GM19240 (cell line): ENCODE measurements at regions not wholly inside any gene's neighbourhood (a gene's known extent, or its start where the extent isn't known, plus 50 kb on each side); places are given as distances from the start of the nearest gene placed in this dataset.
"Not testable (repeated sequence)": the region's sequence is repeated elsewhere in the genome, so short reads cannot be mapped to it uniquely, and the experiment has no call there.

Experiments
- DNase-seq: peaks from one replicate; pipeline ENCODE4 v3.0.0; 2011; ENCODE audit warnings: low spot score; ENCODE audit not compliant: insufficient read length

DNA sequence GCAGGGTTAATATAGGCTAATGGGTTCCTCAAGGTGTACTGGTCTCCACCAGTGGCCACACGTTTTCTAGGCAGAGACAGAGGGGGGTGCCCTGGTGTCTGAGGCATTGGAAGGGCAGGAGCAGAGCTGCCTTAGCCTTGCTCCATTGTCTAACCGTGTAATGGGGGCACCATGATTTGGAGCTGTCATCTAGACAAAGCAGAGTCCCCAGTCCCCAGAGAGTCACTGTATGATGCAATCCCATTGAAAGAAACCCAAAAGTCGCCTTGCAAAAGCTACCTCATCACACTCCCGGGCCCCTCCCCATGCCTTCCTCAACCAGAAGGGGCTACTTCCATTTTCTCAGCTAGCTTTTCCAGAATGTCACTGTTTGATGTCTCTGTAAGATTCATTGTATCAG, 487.1 kb downstream of the AACS start:
- no peak for DNase-seq

DNA sequence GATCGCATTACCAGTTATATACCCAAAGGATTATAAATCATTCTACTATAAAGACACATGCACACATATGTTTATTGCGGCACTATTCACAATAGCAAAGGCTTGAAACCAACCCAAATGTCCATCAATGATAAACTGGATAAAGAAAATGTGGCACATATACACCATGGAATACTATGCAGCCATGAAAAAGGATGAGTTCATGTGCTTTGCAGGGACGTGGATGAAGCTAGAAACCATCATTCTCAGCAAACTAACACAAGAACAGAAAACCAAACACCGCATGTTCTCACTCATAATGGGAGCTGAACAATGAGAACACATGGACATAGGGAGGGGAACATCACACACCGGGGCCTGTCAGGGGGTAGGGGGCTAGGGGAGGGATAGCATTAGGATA, 495.8 kb downstream of the AACS start:
- not testable (repeated sequence) for DNase-seq

DNA sequence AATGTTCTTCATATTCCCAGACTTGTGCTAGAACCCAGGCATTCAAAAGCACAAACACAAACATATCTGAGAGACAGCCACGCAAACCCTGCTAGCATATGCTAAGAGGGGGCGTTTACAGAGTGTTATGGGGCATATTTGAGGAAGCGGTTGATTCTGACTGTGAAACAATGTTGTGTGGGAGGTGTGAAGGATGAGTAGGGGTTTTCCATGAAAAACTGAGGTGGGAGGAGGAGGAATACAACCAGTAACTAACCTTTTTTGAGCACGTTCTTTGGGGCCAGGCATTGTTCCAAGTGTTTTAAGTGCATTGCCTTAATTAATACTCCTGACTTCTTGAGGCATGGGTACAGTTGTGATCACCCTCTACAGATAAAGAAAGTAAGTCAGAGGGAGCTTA, 499.5 kb downstream of the AACS start:
- no peak for DNase-seq

DNA sequence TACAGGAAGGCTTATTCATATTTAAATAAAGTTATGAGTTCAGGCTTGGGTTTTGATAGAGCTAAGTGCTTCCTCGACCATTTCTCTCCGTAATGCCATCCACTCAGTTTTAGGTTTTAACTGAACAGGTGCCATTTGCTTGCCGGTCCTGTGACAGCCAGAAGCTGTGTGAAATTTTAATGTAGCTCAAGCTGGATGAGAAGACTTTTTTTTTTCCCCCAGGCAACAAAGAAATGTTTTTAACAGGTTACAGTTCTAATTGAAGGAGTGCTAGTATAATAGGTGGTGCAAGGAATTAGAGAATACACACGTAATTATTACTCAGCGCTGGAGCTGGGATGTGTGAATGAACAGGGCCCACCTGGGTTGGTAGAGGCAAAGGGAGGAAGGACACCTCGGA, 502.3 kb downstream of the AACS start:
- no peak for DNase-seq

DNA sequence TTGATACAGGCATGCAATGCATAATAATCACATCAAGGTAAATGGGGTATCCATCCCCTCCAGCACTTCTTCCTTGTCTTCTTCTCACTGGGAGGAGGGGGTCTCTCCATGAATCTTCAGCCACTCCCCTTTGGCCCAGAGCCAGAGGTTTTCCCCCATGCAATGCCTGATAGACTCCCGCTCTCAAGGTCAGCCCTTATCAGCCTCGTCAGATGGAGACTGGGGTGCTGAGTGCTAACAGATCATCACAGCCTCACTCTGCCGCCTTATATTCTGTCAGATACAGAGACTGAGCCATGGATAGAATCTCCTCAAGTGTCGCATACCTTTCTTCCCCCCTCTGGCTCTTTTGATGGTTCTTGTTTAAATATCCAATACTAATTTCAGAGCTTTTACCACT, 503.1 kb downstream of the AACS start:
- DNase-seq: no peak

DNA sequence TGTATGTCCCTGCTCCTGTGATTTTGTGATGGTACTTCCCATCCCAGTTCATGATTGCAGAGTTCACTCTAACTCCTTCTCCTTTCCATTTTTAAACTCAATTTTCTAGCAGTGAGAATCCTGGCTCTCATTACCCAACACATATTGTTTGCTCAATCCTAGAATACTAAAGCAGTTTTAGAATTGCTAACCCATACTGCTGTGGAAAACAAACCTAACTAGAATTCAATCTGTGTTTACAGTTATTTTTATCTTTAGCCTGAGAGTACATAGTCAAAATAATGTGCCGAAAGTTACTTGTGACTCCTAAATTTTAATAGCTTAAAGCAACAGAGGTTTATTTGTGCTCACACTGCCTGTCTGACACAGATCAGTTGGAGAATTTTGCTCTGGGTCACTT, 508.0 kb downstream of the AACS start:
- no peak for DNase-seq

DNA sequence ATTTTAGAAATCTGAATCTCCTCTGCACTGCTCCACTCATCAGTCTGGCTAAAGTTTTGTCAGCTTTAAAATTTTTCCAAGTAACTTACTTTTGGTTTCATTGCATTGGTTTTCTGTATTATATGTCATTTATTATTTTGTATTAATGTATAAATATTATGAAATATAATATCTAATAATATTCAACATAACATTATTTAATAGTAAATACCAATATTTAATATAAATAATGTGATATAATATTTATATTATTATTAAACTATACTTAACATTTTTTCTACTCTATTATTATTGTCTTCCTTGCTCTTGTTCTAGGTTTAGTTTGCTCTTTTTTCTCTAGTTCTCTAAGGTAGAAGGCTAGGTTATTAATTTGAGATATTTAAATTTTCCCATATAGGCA, 512.1 kb downstream of the AACS start:
- DNase-seq: no peak

DNA sequence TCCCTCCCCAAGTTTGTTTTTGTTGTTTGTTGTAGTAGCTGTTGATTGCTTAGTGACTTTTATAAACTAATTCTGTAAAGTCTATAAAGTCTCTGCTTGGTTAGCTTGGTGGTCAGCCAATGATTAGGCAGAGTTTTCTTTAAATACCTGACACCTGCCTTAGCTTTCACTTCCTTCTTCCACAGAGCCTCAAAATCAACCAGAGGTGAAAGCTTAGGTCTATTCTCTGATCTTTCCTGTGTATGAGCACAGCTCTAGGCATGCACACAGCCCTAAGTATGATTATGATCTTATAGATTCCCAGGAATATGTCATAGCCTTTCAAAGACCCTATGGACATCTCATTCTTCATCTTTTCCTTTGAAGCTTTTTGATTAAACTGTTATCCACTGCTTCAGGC, 514.7 kb downstream of the AACS start:
- no peak for DNase-seq

DNA sequence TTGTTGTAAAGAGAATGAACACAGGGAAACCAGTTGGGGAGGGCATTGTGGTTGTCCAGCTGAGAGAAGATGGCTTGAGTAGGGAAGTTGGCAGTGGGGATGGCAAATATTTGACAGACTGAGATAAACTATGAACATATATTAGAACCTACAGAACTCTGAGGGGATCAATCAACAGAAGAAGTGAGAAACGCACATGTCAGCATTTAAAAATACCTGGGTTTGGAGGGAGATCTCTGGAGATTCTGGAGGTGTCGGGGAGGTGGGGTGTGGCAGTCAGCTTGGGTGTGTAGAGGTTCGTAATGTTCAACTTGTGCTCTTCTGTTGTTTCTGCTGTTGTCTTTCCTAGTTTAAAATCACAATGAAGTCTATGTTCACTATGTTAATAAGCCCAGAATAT, 517.8 kb downstream of the AACS start:
- no peak for DNase-seq

DNA sequence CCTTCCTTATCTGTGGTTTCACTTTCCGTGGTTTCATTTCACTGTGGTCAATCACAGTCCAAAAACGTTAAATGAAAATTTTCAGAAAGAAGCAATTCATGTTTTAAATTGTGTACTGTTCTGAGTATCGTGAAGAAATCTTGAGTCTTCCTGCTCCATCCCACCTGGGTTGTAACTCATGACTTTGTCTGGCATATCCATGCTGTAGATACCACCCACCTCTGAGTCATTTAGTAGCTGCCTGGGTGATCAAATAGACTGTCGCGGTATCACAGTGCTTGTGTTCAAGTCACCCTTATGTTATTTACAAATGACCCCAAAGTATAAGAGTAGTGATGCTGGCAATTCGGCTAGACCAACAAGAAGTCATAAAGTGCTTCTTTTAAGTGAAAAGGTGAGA, 521.2 kb downstream of the AACS start:
- DNase-seq: no peak

DNA sequence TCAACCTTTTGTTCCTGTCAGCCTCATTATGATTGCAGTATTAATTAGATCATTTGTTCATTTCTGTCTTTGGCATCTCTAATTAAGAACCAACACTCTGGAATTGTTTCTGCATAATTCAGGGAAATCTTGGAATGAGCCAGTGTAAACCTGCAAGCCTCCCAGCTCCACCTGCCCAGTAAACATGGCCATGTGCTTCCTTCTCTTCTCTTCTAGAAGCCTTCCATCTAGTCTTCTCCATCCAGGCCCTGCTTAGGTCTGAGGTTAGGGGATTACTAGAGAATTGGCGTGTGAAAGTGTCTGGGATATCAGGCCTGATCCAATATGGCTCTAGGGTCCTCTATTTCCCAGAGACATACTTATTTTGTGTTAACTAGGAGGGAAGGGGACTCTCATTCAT, 528.0 kb downstream of the AACS start:
- no peak for DNase-seq

DNA sequence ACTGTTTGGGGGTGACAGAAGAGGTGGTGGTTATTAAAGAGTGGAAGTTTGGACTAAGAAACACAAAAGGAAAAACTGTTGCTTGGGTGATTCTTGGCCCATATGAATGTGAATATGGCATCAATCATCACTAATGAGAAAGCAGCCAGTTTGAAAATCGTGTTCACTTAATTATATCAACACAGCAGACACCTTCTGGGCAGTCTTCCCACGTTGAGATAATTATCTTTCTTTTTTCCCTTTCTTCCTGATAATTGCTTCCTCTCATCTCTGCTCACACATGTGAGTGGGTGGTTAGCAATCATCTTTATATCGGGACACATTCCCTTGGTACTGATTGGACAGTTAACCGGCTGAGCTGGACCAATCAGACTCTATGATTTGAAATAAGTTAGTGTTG, 539.7 kb downstream of the AACS start:
- no peak for DNase-seq

DNA sequence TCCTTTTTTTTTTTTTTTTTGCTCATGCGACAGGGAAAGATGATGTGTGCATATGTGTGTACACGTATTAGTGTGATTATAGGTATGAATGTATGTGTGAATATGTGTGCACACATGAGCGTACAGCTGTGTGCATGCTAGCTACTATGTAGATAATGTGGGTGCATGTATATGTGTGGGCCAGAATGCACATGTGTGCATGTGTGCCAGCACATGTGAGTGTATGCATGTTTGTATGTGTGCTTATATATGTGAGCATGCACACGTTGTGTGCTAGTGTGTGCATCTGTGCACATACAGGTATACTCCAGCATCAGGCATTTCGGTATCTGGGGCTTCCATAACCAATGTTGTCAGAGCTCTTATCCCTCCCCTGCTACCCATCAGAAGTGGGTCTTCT, 541.1 kb downstream of the AACS start:
- DNase-seq: no peak

DNA sequence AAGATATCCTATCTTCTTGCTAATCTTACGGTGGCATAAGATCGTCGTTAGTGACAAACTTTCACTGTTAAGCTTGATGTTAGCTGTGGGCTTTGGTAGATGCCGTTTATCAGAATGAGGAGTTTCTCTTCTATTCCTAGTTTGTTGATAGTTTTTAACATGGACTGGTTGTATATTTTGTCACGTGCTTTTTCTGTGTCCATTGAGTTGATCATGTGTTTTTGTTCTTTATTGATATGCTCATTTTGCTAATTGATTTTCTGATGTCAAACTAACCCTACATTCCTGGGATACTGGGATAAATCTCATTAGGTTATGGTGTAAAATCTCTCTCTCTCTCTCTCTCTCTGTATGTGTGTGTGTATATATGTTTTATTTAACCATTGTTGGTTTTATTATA, 545.1 kb downstream of the AACS start:
- no peak for DNase-seq

DNA sequence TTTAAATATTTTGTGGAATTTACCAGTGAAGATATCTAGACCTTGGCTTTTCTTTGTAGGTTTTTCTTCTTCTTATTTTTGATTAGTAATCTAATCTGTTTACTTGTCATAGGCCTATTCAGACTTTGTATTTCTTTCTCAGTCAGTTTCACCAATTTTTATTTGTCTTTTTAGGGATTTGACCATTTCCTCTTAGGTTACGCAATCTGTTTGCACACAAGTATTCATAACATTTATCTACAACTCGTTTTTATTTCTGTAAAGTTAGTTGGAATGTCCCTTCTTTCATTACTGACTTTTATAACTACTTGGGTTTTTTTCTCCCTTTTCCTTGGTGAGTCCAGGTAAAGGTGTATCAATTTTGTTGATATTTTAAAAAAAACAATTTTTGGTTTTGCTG, 545.7 kb downstream of the AACS start:
- no peak for DNase-seq

DNA sequence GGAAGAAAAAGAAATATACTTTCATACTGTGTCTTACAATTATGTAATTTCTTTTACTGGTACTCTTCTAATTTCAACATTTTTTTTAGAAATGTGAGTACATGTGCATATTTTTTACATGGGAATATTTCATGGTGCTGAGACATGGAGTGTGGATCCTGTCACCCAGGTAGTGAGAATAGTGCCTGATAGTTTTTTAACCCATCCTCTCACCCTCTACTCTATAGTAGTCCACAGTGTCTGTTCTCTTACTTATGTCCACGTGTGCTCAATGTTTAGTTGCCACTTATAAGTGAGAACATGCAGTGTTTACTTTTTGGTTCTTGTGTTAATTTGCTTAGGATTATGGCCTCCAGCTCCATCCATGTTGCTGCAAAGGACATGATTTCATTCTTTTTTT, 548.8 kb downstream of the AACS start:
- no peak for DNase-seq

DNA sequence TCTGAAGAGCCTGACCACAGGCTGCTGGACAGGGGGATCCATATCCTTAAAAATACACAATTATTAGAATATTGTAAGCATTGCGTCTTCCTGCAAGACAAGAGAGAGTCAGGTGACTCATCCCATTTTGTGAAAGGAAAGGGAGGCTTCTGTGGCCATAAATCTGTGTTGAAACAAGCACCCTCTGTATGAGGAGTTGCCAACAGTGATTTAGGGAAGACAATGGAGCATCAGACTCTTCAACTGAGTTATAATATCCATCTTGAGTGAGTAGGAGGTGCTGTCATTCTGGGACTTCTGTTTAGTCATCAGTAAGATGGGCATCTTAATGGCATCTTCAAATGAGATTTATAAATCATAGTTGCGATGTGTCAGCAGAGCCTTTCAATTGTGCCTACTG, 554.5 kb downstream of the AACS start:
- no peak for DNase-seq

DNA sequence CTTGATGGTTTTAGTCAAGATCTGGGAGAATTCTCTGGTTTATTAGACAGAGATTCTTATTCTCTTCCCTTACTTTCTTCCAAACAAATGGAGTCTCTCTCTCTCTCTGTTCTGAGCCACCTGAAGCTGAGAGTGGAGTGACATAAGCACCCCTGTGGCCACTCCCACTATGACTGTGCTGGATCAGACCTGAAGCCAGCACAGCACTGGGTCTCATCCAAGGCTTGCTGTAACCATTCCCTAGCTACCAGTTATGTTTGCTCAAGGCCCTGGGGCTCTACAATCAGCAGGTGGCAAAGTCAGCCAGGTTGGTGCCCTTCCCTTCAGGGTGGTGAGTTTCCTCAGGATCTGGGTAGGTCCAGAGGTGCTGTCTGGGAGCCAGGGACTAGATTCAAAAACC, 568.5 kb downstream of the AACS start:
- DNase-seq: no peak

DNA sequence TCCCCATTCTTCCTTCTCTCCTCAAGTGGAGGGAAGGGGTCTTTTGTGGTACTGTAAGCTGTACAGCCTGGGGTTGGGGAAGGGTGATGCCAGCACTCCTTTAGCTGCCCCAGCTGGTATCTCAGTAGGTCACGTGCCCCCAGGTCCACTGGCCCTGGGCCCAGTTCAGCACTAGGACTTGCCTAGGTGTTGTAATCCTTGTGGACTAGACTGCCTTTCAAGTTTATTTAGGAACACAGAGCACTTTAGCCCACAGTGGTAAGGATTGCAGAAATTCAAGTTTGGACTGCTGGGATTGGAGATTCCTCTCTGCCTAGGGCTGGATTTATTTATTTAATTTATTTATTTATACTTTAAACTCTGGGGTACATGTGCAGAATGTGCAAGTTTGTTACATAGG, 569.6 kb downstream of the AACS start:
- no peak for DNase-seq

DNA sequence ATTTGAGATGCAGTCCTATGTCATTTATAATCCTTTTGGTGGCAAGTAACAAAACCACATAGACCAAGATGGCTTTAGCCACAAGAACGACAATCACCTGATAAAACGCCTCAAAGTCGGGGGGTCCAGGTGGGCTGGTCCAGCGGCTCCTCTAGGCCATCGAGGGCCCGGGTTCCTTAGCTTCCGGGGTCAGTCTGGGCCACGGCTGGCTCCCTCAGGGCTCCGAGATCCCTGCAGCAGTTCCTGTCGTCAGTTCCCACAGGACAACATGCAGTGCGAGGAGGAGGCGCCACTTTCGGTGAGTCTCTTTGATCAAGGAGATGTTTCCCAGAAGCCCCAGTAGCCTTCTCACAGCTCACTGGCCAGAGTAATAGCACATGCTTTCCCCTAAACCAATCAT, 574.6 kb downstream of the AACS start:
- no peak for DNase-seq

DNA sequence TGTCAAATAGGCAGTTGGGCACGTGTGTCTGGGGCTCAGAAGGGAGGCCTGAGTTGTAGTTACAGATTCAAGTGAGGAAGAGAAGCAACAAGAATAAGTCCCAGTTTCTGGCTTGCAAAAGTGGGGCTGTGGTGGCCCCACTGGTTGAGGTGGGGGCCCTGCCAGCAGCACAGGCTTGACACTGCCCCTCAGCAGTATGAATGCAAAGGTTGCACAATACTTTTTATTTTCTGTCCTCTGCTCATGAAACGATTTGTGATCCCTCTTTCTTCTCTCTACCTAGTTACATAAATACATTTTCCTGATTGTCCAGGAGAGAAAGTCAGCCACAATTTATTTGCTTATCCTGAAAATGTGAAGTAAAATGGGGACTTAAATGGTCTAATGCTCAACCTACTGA, 577.8 kb downstream of the AACS start:
- no peak for DNase-seq

DNA sequence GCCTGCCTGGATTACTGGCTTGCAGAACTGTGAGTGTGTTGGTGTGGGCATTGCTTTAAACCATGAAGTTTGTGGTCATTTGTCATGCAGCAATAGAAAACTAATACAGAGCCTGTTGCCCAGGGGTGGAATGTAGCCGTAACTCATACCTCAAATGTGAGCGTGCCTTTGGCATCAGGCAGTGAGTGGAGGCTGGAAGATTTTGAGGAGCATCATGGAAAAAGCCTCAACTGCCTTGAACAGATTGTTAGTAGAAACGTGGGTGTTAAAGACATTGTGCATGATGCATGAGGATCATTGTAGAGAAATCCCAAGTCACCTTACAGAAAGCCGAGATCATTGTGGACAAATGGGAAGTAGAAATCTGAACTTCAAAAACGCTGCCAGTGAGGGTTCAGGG, 580.5 kb downstream of the AACS start:
- DNase-seq: no peak

DNA sequence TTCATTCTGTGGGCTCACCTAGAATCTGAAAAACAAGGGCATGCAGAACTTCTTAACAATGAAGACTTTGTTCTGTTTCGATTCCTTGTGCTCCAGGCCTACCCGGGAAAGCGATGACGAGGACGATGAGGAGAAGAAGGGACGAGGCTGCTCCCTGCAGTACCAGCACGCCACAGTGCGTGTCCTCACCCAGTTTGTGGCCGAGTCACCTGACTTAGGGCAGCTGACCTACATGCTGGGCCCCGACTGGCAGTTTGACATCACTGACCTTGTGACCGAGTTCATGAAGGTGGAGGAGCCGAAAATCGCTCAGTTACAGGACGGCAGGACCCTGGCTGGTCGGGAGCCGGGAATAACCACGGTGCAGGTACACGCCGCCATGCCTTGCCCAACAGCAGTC, 585.4 kb downstream of the AACS start:
- no peak for DNase-seq

DNA sequence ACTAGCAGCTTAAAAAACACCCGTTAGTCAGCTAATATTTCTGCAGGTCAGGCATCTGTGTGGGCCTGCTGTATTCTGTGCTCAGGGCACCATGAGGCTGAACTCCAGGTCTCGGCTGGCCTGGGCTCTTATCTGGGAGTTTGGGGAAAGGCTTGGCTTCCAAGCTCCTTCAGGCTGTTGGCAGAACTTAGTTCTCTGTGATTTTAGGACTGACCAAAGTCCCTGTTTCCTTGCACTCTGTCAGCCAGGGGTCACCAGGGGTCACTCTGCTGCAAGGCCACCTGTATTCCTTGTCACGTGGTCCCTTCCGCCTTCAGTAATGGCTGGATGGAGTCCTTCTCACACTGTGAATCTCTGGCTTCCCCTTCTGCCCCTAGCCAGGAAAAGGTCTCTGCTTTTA, 586.4 kb downstream of the AACS start:
- no peak for DNase-seq

DNA sequence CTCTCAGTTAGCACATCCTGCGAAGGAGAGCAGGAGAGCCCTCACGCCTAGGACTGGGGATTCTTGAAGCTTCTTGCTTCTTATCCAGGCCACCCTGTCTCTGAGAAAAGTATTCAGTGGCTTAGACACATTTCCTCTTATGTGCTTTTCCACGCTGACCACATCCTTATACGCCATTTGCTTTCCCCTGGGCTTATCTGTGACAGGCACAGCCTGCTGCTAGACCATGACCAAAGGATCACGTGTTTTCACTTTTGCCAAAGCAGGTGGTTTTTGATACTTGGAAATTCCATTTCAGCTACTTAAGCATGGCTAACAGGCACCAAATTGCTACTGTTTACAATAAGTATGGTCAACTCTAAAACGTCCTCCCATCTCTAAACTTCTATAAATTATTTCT, 587.4 kb downstream of the AACS start:
- no peak for DNase-seq
